HG02885 (cell line): ENCODE measurements at regions not wholly inside any gene's neighbourhood (a gene's known extent, or its start where the extent isn't known, plus 50 kb on each side); places are given as distances from the start of the nearest gene placed in this dataset.

Source experiments
- ATAC-seq: cut with Tn5 transposase; IDR thresholded peaks from one replicate; pipeline ENCODE4 v1.9.1; 2021; ENCODE audit warnings: mild to moderate bottlenecking; ENCODE audit not compliant: unreplicated experiment, poor library complexity

DNA sequence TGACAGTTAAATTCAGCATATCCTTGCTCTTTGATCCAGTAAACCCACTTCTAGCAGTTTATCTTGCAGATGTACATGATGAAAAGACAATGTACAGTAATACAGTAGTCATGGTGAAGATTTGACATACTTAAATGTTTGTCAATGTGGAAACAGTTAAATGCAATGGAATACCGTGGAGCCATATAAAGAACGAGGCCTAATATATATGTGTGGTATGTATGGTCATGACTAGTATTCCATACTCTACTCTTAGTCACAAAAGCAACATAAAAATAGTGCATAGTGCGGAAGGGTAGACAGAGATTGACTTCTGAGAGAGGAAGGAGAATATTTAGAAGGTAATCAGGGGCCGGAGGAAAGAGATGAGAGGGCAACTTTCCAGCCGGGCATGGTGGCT, 70.7 kb upstream of the ARMC2 start:
- no peak for ATAC-seq

DNA sequence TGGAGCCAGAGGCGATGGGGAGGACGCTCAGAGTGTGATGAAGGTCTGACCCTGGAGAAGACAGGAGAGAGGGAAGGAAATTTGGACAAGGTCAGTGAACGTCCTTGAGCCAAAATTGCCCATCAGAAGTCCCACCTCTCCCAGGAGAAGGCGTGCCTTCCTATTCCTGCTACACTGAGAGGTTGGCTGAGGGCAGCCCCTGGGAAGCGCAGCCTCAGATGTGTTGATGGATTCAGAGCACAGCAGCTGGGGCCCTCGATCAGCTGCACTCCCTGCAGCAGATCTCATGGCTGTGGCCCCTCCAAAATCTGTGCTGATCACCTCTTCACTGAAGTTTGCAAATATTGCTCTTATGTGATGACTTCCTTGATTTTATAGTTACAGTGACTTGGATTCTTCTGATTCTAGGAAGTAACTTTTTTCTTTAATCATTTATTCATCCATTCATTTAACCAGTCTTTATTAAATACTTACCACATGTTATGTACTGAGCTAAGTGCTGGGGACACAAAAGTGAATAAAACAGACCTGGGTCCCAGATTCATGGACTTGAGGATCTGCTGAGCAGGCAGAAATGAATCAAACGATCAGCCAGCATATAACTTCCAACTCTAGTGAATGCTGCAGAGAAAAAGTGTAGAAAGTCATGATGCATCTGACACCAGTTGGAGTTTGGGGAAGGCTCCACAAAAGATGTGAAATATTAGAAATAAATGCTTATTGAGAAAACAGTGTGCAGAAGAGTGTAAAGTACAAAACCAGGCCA, 69.6 kb upstream of the ARMC2 start:
- ATAC-seq = no peak

- ATAC-seq = no peak
Measured at GRCh38 chr6:108779536-108780275, 68.5 kb upstream of the ARMC2 start.

DNA sequence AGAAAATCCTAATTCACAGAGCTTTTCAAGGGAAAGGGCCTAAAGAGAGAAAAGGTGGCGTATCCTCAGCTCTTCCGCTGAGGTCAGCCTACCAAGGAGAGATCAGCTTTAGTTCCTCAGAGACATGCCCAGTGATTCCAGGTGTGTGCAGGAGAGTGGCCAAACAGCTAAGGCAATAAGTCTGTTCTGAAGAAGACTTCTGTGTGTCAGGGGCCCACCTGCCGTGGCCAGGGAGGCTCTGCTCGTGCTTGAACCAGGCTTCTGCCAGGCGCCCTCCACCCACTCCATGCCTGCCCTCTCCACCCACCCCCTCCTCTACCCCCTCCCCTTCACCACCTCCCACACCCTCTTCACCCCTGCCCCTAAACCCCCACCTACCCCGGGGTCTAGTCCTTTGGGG, 67.4 kb upstream of the ARMC2 start:
- ATAC-seq = no peak

GRCh38 chr6:108781419-108782100, 66.7 kb upstream of the ARMC2 start:
- no peak for ATAC-seq

DNA sequence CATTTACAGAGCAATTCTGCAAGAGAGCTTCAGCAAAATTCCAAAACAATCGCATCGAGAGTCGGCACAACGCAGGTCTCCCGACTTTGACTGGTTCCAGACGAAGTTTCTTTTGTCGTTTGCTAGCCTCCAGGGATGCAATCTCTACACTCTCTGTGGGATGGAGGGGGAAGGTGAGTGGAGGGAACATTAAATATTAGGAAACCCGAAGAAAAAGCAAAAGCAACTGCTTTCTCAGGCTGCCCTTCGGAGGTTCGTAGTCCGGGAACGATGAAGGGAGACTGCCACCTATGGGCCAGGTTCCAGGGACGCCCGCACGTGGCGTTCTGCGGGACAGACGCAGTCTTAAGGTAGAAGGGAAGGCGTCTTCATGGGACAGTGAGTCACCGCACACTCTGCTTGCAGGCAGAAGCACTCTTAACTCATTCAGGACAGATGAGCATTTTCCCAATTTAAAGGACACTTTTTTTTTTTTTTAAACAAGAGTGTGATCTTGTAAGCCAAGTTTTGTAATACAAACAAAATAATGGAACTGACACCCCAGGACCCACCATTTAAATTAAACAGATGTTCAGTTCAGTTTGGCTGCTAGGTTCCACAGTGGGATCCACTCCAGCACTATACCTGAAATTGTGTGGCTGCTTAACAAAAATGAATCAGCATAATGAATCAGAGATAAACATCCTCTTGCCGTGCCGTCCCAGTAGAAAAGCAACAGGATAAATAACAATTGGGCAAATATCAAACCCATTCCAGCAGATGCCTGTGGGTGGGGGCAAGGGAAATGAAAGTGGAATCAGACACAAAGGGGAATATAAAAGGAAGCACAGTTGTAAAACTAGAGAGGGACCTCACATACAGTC, 65.8 kb upstream of the ARMC2 start:
- ATAC-seq = peak; percentile 63

DNA sequence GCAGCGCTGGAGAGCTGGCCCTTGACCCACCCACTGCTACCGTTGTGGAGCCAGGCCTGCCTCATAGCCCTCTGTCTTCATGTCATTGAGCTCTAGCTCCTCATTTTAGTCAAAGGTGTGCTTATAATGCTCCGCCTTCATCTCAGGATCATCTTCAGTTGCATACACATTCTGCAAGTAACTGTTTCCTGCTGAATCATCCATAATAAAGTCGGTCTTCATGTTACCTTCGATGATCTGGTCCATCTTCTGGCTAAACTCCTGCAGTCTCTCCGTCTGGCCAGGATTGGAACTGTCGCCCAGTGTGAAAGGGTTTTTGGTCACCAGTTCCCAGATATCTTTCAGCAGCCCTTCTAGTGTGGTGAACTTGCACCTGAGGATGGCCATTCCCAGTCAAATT, 62.6 kb upstream of the ARMC2 start:
- ATAC-seq = no peak

- ATAC-seq = no peak
Measured at GRCh38 chr6:108788416-108788815, 59.8 kb upstream of the ARMC2 start.

GRCh38 chr6:108789475-108789874, 58.7 kb upstream of the ARMC2 start:
- ATAC-seq = no peak

DNA sequence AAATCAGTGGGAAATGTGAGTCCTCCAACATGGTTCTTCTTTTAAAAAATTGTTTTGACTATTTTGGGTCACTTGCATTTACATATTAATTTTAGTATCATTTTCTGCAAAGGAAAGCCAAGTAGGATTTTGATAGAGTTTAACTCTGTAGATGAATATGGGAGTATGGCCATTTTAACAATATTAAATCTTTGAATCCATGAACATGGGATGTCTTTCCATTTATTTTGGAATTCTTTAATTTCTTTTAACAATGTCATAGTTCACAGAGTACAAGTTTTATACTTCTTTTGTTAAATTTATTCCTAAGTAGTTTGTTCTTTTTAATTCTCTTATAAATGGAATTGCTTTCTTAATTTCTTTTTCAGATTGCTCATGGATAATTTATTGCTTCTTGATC, 56.5 kb upstream of the ARMC2 start:
- ATAC-seq = no peak

- no peak for ATAC-seq
Measured at GRCh38 chr6:108793516-108794251, 54.5 kb upstream of the ARMC2 start.

DNA sequence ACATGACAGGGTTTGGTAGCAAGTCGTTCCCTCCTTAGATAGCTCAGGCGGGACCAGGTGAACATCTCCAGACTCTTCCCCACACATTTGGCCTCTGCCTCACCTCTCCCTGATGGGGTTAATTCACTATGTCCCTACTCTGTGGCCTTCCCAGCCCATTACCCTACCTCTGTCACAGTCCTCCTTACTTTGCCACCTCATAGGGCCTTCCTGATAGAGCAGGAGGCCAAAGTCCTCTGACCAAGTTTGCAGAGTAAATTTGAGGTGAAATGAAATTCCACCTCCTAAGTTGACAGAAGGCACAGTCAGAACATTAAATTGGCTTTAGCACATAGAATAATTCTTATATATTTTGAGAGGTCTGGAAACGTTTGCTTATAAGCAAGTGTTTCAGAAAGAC, 53.1 kb upstream of the ARMC2 start:
- no peak for ATAC-seq

- ATAC-seq = no peak
Measured at GRCh38 chr6:108795814-108796213, 52.4 kb upstream of the ARMC2 start.

- ATAC-seq = no peak
Measured at GRCh38 chr6:108796875-108797274, 51.3 kb upstream of the ARMC2 start.

- no peak for ATAC-seq
Measured at GRCh38 chr6:108797951-108798669, 50.1 kb upstream of the ARMC2 start.
